IMR-90 (cell line): ENCODE measurements at regions not wholly inside any gene's neighbourhood (a gene's known extent, or its start where the extent isn't known, plus 50 kb on each side); places are given as distances from the start of the nearest gene placed in this dataset.

ENCODE experiments used
- BHLHE40 ChIP-seq: fragments of 150-350 bp; IDR thresholded peaks from 2 replicates; pipeline ENCODE4 v1.6.1; 2016; ENCODE audit warnings: mild to moderate bottlenecking, low read depth, low read length
- CEBPB ChIP-seq: IDR thresholded peaks from 2 replicates; pipeline ENCODE4 v1.6.1; 2012; ENCODE audit warnings: low read depth, low read length, improper control_type of control experiment
- MXI1 ChIP-seq: IDR thresholded peaks from 2 replicates; pipeline ENCODE4 v1.6.1; 2012; ENCODE audit warnings: low read depth, mild to moderate bottlenecking, low read length, moderate library complexity, borderline replicate concordance
- POLR2A ChIP-seq: IDR thresholded peaks from 2 replicates; pipeline ENCODE4 v1.6.1; 2012; ENCODE audit warnings: mild to moderate bottlenecking, low read depth, low read length
- SMC3 ChIP-seq: fragments of 150-350 bp; IDR thresholded peaks from 2 replicates; pipeline ENCODE4 v1.6.1; 2016; ENCODE audit warnings: low read depth, mild to moderate bottlenecking, antibody characterized with exemption, low read length, moderate library complexity
- TF ChIP-seq, protein P1 (sequence below): conservative IDR thresholded peaks from 2 replicates; pipeline ENCODE4 v1.5.1; 2012; ENCODE audit warnings: mild to moderate bottlenecking, low read depth, low read length, improper control_type of control experiment
- TF ChIP-seq, protein P2 (sequence below): fragments of 150-350 bp; IDR thresholded peaks from 2 replicates; pipeline ENCODE4 v1.6.1; 2017; ENCODE audit warnings: mild to moderate bottlenecking, antibody characterized with exemption, low read length, low read depth
- TF ChIP-seq, protein P3 (sequence below): fragments of 150-350 bp; IDR thresholded peaks from 2 replicates; pipeline ENCODE4 v1.6.1; 2016; ENCODE audit warnings: low read depth, mild to moderate bottlenecking, low read length, moderate library complexity, borderline replicate concordance

DNA sequence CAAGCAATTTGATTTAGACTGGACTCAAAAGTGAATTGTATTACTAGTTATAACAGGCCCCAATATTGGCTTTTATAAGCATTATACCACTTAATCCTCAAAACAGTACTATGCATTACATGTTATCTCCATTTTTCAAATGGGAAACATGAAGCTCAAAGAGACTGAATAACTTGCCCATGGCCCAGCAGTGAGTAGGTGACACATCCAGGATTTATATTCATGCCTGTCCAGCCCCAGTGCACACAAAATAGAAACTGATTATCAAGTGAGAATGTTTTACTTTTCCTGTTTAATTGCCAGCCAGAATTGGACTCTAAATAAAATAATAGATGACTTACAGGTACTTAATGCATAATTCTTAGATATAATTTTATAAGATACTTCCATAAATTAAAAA, 82.9 kb downstream of the NIBAN1 start:
- TF ChIP-seq MXI1: no peak
- TF ChIP-seq CEBPB: no peak
- TF ChIP-seq, protein P1, sequence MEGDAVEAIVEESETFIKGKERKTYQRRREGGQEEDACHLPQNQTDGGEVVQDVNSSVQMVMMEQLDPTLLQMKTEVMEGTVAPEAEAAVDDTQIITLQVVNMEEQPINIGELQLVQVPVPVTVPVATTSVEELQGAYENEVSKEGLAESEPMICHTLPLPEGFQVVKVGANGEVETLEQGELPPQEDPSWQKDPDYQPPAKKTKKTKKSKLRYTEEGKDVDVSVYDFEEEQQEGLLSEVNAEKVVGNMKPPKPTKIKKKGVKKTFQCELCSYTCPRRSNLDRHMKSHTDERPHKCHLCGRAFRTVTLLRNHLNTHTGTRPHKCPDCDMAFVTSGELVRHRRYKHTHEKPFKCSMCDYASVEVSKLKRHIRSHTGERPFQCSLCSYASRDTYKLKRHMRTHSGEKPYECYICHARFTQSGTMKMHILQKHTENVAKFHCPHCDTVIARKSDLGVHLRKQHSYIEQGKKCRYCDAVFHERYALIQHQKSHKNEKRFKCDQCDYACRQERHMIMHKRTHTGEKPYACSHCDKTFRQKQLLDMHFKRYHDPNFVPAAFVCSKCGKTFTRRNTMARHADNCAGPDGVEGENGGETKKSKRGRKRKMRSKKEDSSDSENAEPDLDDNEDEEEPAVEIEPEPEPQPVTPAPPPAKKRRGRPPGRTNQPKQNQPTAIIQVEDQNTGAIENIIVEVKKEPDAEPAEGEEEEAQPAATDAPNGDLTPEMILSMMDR: no peak
- no peak for TF ChIP-seq POLR2A
- TF ChIP-seq, protein P2, sequence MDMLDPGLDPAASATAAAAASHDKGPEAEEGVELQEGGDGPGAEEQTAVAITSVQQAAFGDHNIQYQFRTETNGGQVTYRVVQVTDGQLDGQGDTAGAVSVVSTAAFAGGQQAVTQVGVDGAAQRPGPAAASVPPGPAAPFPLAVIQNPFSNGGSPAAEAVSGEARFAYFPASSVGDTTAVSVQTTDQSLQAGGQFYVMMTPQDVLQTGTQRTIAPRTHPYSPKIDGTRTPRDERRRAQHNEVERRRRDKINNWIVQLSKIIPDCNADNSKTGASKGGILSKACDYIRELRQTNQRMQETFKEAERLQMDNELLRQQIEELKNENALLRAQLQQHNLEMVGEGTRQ: no peak
- no peak for TF ChIP-seq BHLHE40
- TF ChIP-seq SMC3: no peak
- TF ChIP-seq, protein P3, sequence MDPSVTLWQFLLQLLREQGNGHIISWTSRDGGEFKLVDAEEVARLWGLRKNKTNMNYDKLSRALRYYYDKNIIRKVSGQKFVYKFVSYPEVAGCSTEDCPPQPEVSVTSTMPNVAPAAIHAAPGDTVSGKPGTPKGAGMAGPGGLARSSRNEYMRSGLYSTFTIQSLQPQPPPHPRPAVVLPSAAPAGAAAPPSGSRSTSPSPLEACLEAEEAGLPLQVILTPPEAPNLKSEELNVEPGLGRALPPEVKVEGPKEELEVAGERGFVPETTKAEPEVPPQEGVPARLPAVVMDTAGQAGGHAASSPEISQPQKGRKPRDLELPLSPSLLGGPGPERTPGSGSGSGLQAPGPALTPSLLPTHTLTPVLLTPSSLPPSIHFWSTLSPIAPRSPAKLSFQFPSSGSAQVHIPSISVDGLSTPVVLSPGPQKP: no peak
